Breast epithelium (tissue), 4 donors: ENCODE measurements at regions not wholly inside any gene's neighbourhood (a gene's known extent, or its start where the extent isn't known, plus 50 kb on each side); places are given as distances from the start of the nearest gene placed in this dataset.

Source experiments
- DNase-seq, 2 donors: peaks; one replicate each; pipeline ENCODE4 v3.0.0-alpha.2; 2019; ENCODE audit warnings: low spot score in 2 of 2
- H3K27ac ChIP-seq, 2 donors: fragments of 200-600 bp; sonication (generic) in 1 of 2; one replicate each; pipeline ENCODE4 v1.5.1; 2016 to 2019; ENCODE audit warnings: mild to moderate bottlenecking in 1 of 2
- H3K27me3 ChIP-seq, 2 donors: fragments of 200-600 bp; sonication (generic) in 1 of 2; one replicate each; pipeline versions ENCODE4 v1.5.1 to v1.6.0; 2017 to 2019; ENCODE audit warnings: control low read depth in 1 of 2, mild to moderate bottlenecking in 1 of 2
- H3K36me3 ChIP-seq: fragments of 200-600 bp; one replicate; pipeline ENCODE4 v1.5.1; 2019
- H3K4me1 ChIP-seq, 2 donors: fragments of 200-600 bp; sonication (generic); one replicate each; pipeline ENCODE4 v1.5.1; 2016 to 2019; ENCODE audit warnings: control low read depth in 1 of 2
- H3K4me3 ChIP-seq, 3 donors: fragments of 200-600 bp; sonication (generic); 1 replicate in 2 of 3; 2 replicates in 1 of 3; pipeline ENCODE4 v1.5.1; 2016 to 2019; ENCODE audit warnings: mild to moderate bottlenecking in 3 of 3, moderate library complexity in 2 of 3
- H3K9me3 ChIP-seq, 2 donors: fragments of 200-600 bp; sonication (generic) in 1 of 2; one replicate each; pipeline ENCODE4 v1.5.1; 2016 to 2019; ENCODE audit warnings: control low read depth in 1 of 2
- POLR2A ChIP-seq: fragments of 450-650 bp; IDR thresholded peaks from one replicate; pipeline ENCODE4 v1.6.1; 2016; ENCODE audit warnings: antibody characterized with exemption, mild to moderate bottlenecking, moderate library complexity
- POLR2AphosphoS5 ChIP-seq, 3 donors: sonication (generic); formaldehyde crosslinking; IDR thresholded peaks; one replicate each; pipeline ENCODE4 v1.6.1; 2017; ENCODE audit warnings: antibody characterized with exemption in 3 of 3
- intact Hi-C: fragments of 100-400 bp; cut with DNase I; formaldehyde crosslinking; loops from one replicate; pipeline ENCODE4 v1.15.1; 2023; ENCODE audit warnings: low total_unique reads
- TF ChIP-seq, protein P1 (sequence below), 3 donors: fragments of 450-650 bp; IDR thresholded peaks; one replicate each; pipeline ENCODE4 v1.5.1; 2016 to 2017; ENCODE audit warnings: antibody characterized with exemption in 3 of 3, mild to moderate bottlenecking in 3 of 3, moderate library complexity in 3 of 3

GRCh38 chr1:181387702-181388101 lies 95.6 kb upstream of the CACNA1E start:
- TF ChIP-seq, protein P1, sequence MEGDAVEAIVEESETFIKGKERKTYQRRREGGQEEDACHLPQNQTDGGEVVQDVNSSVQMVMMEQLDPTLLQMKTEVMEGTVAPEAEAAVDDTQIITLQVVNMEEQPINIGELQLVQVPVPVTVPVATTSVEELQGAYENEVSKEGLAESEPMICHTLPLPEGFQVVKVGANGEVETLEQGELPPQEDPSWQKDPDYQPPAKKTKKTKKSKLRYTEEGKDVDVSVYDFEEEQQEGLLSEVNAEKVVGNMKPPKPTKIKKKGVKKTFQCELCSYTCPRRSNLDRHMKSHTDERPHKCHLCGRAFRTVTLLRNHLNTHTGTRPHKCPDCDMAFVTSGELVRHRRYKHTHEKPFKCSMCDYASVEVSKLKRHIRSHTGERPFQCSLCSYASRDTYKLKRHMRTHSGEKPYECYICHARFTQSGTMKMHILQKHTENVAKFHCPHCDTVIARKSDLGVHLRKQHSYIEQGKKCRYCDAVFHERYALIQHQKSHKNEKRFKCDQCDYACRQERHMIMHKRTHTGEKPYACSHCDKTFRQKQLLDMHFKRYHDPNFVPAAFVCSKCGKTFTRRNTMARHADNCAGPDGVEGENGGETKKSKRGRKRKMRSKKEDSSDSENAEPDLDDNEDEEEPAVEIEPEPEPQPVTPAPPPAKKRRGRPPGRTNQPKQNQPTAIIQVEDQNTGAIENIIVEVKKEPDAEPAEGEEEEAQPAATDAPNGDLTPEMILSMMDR (IDR thresholded peaks at IDR 0.05) = no peak
- TF ChIP-seq POLR2AphosphoS5 (IDR thresholded peaks at IDR 0.05) (no peak), POLR2A (no peak)
- Histone ChIP-seq H3K9me3 (no peaks in the 10 kb centered on the region), H3K27ac (no peak overlapping the region), H3K4me3 (no peak overlapping the region), H3K27me3 (peaks cover 0 to 4% of the 10 kb centered on the region in 2 donors), H3K4me1 (no peaks in the 10 kb centered on the region), H3K36me3 (no peaks in the 10 kb centered on the region)
- intact Hi-C loops = no loop called here
- no peak for DNase-seq

DNA sequence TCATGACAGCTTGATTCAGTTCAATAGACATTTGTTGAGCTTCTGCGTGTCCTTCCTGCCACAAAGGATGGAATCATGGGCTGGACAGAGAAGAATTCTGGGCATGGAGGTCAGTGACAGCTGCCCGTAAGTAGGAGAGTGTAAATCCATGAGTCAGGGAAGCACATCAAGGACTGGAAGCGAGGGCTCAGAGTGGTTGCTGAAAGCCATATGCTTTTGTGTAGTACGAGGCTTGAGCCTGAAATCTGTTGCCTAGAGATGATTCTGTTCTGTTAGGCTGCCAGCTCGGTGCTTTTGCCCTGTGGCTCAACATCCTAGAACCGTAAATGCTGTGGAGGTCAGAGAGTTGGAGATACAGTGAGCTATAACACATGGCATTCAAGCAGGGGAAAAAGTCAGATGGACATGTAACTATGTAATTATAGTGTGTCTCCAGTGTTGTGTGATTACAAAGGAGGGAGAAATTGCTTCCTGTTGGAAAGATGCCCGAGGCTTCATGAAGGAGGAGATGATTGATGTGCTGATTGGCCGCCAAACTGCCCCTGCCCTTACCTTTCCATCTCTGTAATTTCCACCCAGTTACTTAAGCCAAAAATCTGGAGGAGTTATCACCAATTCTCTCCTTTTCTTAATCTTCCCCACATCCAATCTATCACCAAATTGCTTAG lies 92.8 kb upstream of the CACNA1E start:
- Histone ChIP-seq H3K27ac (no peak overlapping the region), H3K4me3 (no peak overlapping the region), H3K27me3 (peaks cover 0 to 4% of the 10 kb centered on the region in 2 donors), H3K9me3 (no peaks in the 10 kb centered on the region), H3K36me3 (no peaks in the 10 kb centered on the region), H3K4me1 (no peaks in the 10 kb centered on the region)
- DNase-seq = no peak
- TF ChIP-seq, protein P1 (IDR thresholded peaks at IDR 0.05) = no peak
- no peak for TF ChIP-seq POLR2AphosphoS5 (IDR thresholded peaks at IDR 0.05)
- TF ChIP-seq POLR2A = no peak
- intact Hi-C loops = no loop called here

- TF ChIP-seq, protein P1 (IDR thresholded peaks at IDR 0.05) = no peak
- TF ChIP-seq POLR2AphosphoS5 (IDR thresholded peaks at IDR 0.05) (no peak), POLR2A (no peak)
- no peaks in the 10 kb centered on the region for H3K36me3 ChIP-seq
Measured at GRCh38 chr1:181391301-181391900, 91.9 kb upstream of the CACNA1E start.

GRCh38 chr1:181392133-181392532 lies 91.2 kb upstream of the CACNA1E start:
- Histone ChIP-seq H3K4me3 (no peak overlapping the region), H3K27me3 (no peaks in the 10 kb centered on the region), H3K9me3 (no peaks in the 10 kb centered on the region), H3K4me1 (no peaks in the 10 kb centered on the region), H3K36me3 (no peaks in the 10 kb centered on the region), H3K27ac (no peak overlapping the region)
- intact Hi-C loops = no loop called here
- TF ChIP-seq POLR2AphosphoS5 (IDR thresholded peaks at IDR 0.05) = no peak
- TF ChIP-seq POLR2A = no peak
- TF ChIP-seq, protein P1 (IDR thresholded peaks at IDR 0.05) = no peak
- no peak for DNase-seq

More at GRCh38 chr1:181391301-181391900, 91.9 kb upstream of the CACNA1E start:
- Histone ChIP-seq H3K4me1 (no peaks in the 10 kb centered on the region), H3K4me3 (no peak overlapping the region), H3K27ac (no peak overlapping the region), H3K27me3 (no peaks in the 10 kb centered on the region), H3K9me3 (no peaks in the 10 kb centered on the region)
- no peak for DNase-seq
- intact Hi-C loops = no loop called here

DNA sequence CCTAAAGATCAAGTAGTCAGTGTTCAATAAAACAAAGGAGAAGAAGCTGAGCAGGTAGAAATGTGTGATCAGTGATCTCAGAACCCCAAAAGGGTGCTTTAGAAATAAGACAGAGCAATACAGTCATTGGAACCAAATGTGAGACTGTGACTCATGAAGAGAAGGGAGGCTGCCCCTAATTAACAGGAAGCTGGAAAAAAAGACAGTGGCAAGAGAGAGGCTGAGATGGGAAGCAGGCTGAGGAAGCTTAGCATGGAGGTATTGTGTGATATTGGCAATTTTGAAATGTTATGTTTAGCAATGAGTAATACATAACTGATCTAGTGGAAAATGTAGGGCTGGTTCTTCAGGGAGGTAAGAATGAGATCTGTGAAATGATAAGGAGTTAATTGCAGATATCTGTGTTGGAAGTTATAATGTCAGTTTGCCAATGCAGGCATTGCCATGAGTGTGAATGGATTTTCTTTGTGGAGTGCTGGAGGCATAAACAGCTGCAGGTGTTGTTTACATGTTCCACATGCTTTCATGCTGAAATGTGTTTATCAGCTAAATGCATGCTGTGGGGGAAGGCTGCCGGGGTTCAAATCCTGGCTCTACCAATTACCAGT lies 90.6 kb upstream of the CACNA1E start:
- no peaks in the 10 kb centered on the region for H3K4me1 ChIP-seq
- no peak for TF ChIP-seq POLR2A
- TF ChIP-seq, protein P1 (IDR thresholded peaks at IDR 0.05) = no peak
- TF ChIP-seq POLR2AphosphoS5 (IDR thresholded peaks at IDR 0.05) = no peak

More for the DNA sequence above, 90.6 kb upstream of the CACNA1E start:
- H3K27me3 ChIP-seq = no peaks in the 10 kb centered on the region
- intact Hi-C loops = no loop called here
- H3K9me3 ChIP-seq = no peaks in the 10 kb centered on the region
- H3K36me3 ChIP-seq = no peaks in the 10 kb centered on the region
- DNase-seq = no peak
- H3K27ac ChIP-seq = no peak overlapping the region
- H3K4me3 ChIP-seq = no peak overlapping the region
